PC-3 (cell line): ENCODE measurements at regions not wholly inside any gene's neighbourhood (a gene's known extent, or its start where the extent isn't known, plus 50 kb on each side); places are given as distances from the start of the nearest gene placed in this dataset.

Experiments
- ATAC-seq: fragments of 200-7000 bp; cut with Tn5 transposase; 2 replicates; pipeline ENCODE4 v1.9.1; 2020; ENCODE audit warnings: mild to moderate bottlenecking, moderate library complexity
- BruUV-seq: library from RNA; stranded (reverse); fragments of 400-500 nt; replicated peaks from 2 replicates; lab custom pipeline; 2021; lab: Mats Ljungman, UMichigan
- CTCF ChIA-PET: fragments of 300-600 bp; sonication (Branson Sonifier 250); formaldehyde crosslinking; loops from one replicate; lab custom pipeline; 2022; ENCODE audit warnings: antibody characterized with exemption; lab: Charles Lee
- POLR2A ChIA-PET: fragments of 300-600 bp; sonication (Branson Sonifier 250); formaldehyde crosslinking; loops from one replicate; lab custom pipeline; 2022; ENCODE audit warnings: antibody characterized with exemption; ENCODE audit not compliant: unreplicated experiment; lab: Charles Lee
- DNase-seq: peaks from one replicate; pipeline ENCODE4 v3.0.0-alpha.2; 2015
- H2AFZ ChIP-seq: fragments of 300-600 bp; sonication (generic); 2 replicates; pipeline ENCODE4 v1.6.0; 2016; ENCODE audit warnings: antibody characterized with exemption, low read length
- H3F3A ChIP-seq: fragments of 300-600 bp; sonication (generic); one replicate; pipeline ENCODE4 v1.6.0; 2017; ENCODE audit warnings: antibody characterized with exemption, low read length, control low read depth, mild to moderate bottlenecking; ENCODE audit not compliant: unreplicated experiment
- H3K27ac ChIP-seq: fragments of 300-600 bp; sonication (generic); 2 replicates; pipeline ENCODE4 v1.5.1; 2016; ENCODE audit warnings: mild to moderate bottlenecking, low read length
- H3K27me3 ChIP-seq: fragments of 300-600 bp; sonication (generic); 2 replicates; pipeline ENCODE4 v1.6.1; 2016; ENCODE audit warnings: low read length, mixed read lengths
- H3K36me3 ChIP-seq: fragments of 300-600 bp; sonication (generic); 2 replicates; pipeline ENCODE4 v1.6.1; 2016; ENCODE audit warnings: low read depth, mixed run types, low read length, mixed read lengths
- H3K4me1 ChIP-seq: fragments of 300-600 bp; sonication (generic); 2 replicates; pipeline ENCODE4 v1.5.1; 2016; ENCODE audit warnings: low read length; ENCODE audit not compliant: insufficient read depth
- H3K4me2 ChIP-seq: fragments of 300-600 bp; sonication (generic); 2 replicates; pipeline ENCODE4 v1.6.0; 2016; ENCODE audit warnings: low read length
- H3K4me3 ChIP-seq: fragments of 300-600 bp; sonication (generic); 2 replicates; pipeline ENCODE4 v1.5.1; 2016; ENCODE audit warnings: mild to moderate bottlenecking, low read length, mixed read lengths
- H3K79me2 ChIP-seq: fragments of 300-600 bp; sonication (generic); 2 replicates; pipeline ENCODE4 v1.6.1; 2017; ENCODE audit warnings: low read length, mixed read lengths
- H3K9ac ChIP-seq: fragments of 300-600 bp; sonication (generic); 2 replicates; pipeline ENCODE4 v1.6.0; 2016; ENCODE audit warnings: mild to moderate bottlenecking, low read length
- H3K9me2 ChIP-seq: fragments of 300-600 bp; sonication (generic); replicated peaks from 2 replicates; pipeline ENCODE4 v1.6.1; 2016; ENCODE audit warnings: mixed run types, low read length, mixed read lengths
- H3K9me3 ChIP-seq: fragments of 300-600 bp; sonication (generic); 2 replicates; pipeline ENCODE4 v1.6.1; 2016; ENCODE audit warnings: low read length, mixed read lengths
- H4K20me1 ChIP-seq: fragments of 300-600 bp; sonication (generic); 2 replicates; pipeline ENCODE4 v1.6.1; 2016; ENCODE audit warnings: low read length, mixed read lengths
- CTCF ChIP-seq: fragments of 300-600 bp; sonication (generic); conservative IDR thresholded peaks from 2 replicates; pipeline ENCODE4 v1.5.1; 2017; ENCODE audit warnings: antibody characterized with exemption, low read depth, mild to moderate bottlenecking, low read length
- EZH2 ChIP-seq: fragments of 300-600 bp; sonication (generic); IDR thresholded peaks from one replicate; pipeline ENCODE4 v1.6.1; 2017; ENCODE audit warnings: antibody characterized with exemption, mild to moderate bottlenecking, low read length; ENCODE audit not compliant: unreplicated experiment
- EZH2phosphoT487 ChIP-seq: fragments of 300-600 bp; sonication (generic); IDR thresholded peaks from 2 replicates; pipeline ENCODE4 v1.6.1; 2018; ENCODE audit warnings: mild to moderate bottlenecking, antibody characterized with exemption, low read length, borderline replicate concordance
- intact Hi-C: fragments of 100-400 bp; cut with micrococcal nuclease; formaldehyde crosslinking; loops from 2 replicates; pipeline ENCODE4 v1.9.0; 2023

GRCh38 chr18:61167902-61168301, 165.3 kb upstream of the CDH20 start:
- Histone ChIP-seq H2AFZ (no peak overlapping the region), H3K4me1 (no peaks in the 10 kb centered on the region), H3K27ac (no peak overlapping the region), H3K36me3 (no peaks in the 10 kb centered on the region), H3K9me2 (no peaks in the 10 kb centered on the region), H3K4me3 (no peak overlapping the region), H3K27me3 (no peaks in the 10 kb centered on the region), H3K79me2 (no peaks in the 10 kb centered on the region), H3K4me2 (no peak overlapping the region), H3F3A (no peaks in the 10 kb centered on the region), H4K20me1 (no peaks in the 10 kb centered on the region), H3K9ac (no peak overlapping the region), H3K9me3 (no peaks in the 10 kb centered on the region)
- no peak for TF ChIP-seq EZH2phosphoT487
- DNase-seq: no peak
- POLR2A ChIA-PET: no interaction called here
- ATAC-seq: no peak
- intact Hi-C loops: no loop called here
- no TSS peak for BruUV-seq
- CTCF ChIA-PET: no interaction called here

- BruUV-seq: no TSS peak
- Histone ChIP-seq H3K9me2 (no peaks in the 10 kb centered on the region), H3K4me3 (no peak overlapping the region), H3K4me2 (no peak overlapping the region), H3K9me3 (no peaks in the 10 kb centered on the region), H2AFZ (no peak overlapping the region), H3K27me3 (no peaks in the 10 kb centered on the region), H3K27ac (no peak overlapping the region), H3K79me2 (no peaks in the 10 kb centered on the region), H3F3A (no peaks in the 10 kb centered on the region), H4K20me1 (no peaks in the 10 kb centered on the region), H3K36me3 (no peaks in the 10 kb centered on the region), H3K4me1 (no peaks in the 10 kb centered on the region), H3K9ac (no peak overlapping the region)
- no peak for TF ChIP-seq EZH2
- TF ChIP-seq CTCF: no peak
- TF ChIP-seq EZH2phosphoT487: no peak
- intact Hi-C loops: no loop called here
- DNase-seq: no peak
- POLR2A ChIA-PET: no interaction called here
- CTCF ChIA-PET: no interaction called here
- ATAC-seq: no peak
Measured at GRCh38 chr18:61169386-61169785, 163.8 kb upstream of the CDH20 start.

GRCh38 chr18:61172624-61173023, 160.6 kb upstream of the CDH20 start:
- no peaks in the 10 kb centered on the region for H3K9me3 ChIP-seq
- ATAC-seq (no peak), DNase-seq (no peak)
- no peaks in the 10 kb centered on the region for H3K4me1 ChIP-seq
- H3K4me3 ChIP-seq: no peak overlapping the region
- no peaks in the 10 kb centered on the region for H3K27me3 ChIP-seq
- ChIA-PET POLR2A (no interaction called here), CTCF (no interaction called here)
- H2AFZ ChIP-seq: no peak overlapping the region
- no peak overlapping the region for H3K4me2 ChIP-seq
- no peak overlapping the region for H3K9ac ChIP-seq
- no peaks in the 10 kb centered on the region for H4K20me1 ChIP-seq
- H3K9me2 ChIP-seq: no peaks in the 10 kb centered on the region
- no peak for TF ChIP-seq EZH2phosphoT487
- TF ChIP-seq CTCF: no peak
- no peak for TF ChIP-seq EZH2
- no peaks in the 10 kb centered on the region for H3K36me3 ChIP-seq
- H3K27ac ChIP-seq: no peak overlapping the region
- intact Hi-C loops: no loop called here
- H3K79me2 ChIP-seq: no peaks in the 10 kb centered on the region
- H3F3A ChIP-seq: no peaks in the 10 kb centered on the region
- BruUV-seq: no TSS peak
